ENCODE measurements at regions not wholly inside any gene's neighbourhood (a gene's known extent, or its start where the extent isn't known, plus 50 kb on each side); places are given as distances from the start of the nearest gene placed in this dataset.

- TF ChIP-seq CTCF (IDR thresholded peaks at IDR 0.05; ENCODE audit: poor library complexity, severe bottlenecking) = no peak
- TF ChIP-seq EZH2 (IDR thresholded peaks at IDR 0.05; ENCODE audit: borderline replicate concordance, insufficient read depth, low read length, poor library complexity, severe bottlenecking) = no peak
- TF ChIP-seq EP300 (conservative IDR thresholded peaks at IDR 0.05; ENCODE audit: poor library complexity, severe bottlenecking) = no peak
- no peak for TF ChIP-seq RAD21 (conservative IDR thresholded peaks at IDR 0.05)
Observed at GRCh38 chr12:111063295-111064026, 143.1 kb upstream of the MYL2 start.
